ENCODE measurements at regions not wholly inside any gene's neighbourhood (a gene's known extent, or its start where the extent isn't known, plus 50 kb on each side); places are given as distances from the start of the nearest gene placed in this dataset.
"Not testable (repeated sequence)": the region's sequence is repeated elsewhere in the genome, so short reads cannot be mapped to it uniquely, and the experiment has no call there.

DNA sequence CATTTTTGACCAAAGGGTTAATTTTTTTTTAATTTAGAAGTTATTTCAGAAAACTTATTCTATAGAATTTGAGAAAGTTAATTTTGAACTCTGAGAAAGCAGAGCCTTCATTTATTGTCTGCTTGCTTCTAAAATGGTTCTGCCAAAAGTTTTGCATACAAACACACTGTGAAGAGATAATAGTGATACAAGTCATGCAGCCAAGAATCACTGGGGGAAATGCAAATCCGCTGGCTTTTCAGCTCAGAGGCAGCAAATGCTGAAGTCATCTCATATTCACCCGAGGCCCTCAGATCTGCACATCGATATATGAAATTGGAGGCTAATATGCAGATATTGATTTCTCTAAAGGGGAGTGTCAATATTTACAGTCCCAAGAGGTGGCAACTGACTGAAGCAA, 186.2 kb downstream of the KIT start:
- DNase-seq (ENCODE audit: low read depth) = no peak

DNA sequence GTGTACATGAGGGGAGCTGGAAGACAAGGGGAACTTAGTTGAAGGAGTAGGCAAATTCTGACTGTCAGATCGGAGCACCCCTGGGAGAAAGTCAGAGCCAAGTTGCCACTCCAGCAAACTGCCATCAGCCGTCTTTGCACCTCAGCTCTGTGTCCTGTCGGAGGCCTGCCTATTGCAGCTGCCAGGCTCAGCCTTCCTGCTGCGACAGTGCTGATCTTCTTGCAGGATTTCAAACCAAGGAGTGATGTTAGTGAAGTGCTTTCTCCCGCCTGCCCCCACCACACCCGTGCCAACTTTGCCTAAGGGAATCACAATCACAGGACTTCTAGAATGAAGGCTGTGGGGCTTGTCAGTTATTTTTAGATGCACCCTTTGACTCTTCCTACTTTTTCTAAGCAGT, 185.3 kb downstream of the KIT start:
- DNase-seq (ENCODE audit: low read depth) = no peak

DNA sequence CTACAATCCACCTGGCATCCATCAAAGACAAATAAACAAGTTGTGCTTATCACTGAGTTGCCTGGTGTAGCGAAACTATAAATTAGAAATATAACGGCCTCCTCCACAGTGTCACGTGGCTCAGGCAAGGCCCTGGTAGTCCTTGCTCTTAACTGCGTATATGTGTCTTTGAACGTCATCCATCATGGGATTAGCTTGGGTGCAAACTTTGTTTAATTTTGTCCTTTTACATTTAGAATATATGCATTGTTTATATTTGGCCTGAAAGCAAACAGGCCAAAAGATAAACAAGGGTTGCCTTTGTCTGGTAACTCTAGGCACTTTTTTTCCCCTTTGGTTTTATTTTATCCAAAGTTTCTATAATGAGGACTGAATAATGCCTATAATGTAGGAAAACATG, 184.9 kb downstream of the KIT start:
- no peak for DNase-seq (ENCODE audit: low read depth)

DNA sequence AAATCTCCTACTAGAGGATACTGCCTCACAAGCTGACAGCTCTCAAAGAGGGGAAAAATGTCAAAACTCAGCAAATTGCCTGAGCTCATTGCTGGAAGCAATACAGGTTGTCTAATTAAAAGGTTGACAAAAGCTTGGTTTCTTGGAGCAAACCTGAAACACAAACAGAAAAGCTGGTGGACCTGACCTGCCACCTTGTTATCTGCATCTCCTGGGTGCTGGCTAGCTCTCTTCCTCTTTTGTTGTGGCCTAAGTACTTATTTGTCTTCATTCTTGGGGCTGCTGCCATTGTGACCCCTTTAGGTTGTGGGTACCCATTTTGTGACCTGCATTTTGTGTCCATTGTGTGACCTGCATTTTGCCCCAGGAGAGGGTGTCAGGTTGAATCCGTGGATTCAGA, 184.5 kb downstream of the KIT start:
- DNase-seq (ENCODE audit: low read depth) = no peak

DNA sequence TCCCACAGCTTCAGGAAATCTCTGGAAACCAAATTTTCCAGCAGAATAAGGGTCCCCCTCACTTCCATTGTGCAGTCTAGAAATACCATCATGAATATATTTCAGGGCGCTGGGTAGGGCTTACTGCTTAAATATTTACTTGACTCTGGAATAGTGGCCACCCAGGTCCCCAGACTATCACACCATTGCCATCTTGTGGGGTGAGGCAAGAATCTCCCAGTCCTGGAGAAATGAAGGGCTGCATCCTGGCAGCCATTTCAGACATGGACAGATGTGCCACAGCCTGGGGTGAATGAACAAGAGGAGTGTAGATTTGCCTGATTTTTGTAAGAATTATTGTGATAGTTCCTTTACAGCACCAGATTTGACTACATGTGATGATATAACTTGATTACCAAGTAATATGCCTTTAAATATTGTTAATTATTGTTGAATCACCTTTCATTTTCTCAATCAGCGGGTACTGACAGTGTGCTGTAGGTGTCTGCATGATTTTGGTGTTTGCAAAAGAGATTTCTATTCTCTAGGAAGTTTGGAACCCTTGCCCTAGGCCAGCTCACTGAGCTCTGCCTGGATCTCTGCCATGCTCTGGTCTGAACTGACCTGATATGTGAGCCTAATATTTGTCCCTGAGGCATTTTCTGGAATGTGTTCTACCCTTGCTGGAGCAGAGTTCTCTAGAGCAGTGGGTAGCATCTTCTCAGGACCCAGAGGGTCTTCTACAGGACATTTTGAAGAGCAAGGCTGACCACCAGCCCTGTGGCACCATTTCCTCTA, 183.4 kb downstream of the KIT start:
- DNase-seq (ENCODE audit: low read depth) = no peak

DNA sequence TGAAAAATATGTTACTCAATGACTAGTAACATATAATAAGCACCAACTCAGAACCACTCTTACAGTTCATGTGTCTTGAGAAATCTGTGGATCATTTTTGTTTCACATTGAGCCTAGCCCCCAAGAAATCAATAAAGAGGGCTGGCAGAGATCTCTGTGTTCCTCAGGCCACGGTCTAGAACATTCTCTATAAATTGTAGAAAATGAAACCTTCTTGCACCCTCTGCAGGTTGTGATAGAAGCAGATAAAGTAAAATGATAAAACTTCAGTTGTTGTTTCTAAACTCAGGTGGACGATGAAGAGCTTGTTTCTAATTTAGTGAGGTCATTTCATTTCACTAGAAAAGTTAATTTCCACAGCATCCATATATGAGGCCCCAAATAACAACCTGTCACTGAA, 182.7 kb downstream of the KIT start:
- DNase-seq (ENCODE audit: low read depth) = no peak

DNA sequence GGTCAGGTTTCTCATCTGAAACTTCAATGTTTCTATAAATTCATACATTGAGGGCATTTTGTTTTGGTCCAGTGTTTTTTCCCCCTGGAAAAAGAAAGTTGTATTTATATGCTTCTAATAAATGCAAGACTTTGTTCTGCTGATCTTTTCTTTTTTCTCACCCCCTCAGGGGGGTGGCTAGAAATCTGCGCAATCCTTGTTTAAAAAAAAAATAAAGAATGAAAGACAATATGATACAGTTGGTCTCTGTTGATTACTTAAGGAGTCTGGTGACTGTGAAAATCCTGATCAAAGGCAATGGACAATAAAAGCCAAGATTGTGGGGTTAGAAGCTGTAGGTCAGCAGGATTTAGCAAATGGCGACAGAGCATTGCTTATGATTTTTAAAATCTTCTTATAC, 180.5 kb downstream of the KIT start:
- DNase-seq (ENCODE audit: low read depth) = no peak

DNA sequence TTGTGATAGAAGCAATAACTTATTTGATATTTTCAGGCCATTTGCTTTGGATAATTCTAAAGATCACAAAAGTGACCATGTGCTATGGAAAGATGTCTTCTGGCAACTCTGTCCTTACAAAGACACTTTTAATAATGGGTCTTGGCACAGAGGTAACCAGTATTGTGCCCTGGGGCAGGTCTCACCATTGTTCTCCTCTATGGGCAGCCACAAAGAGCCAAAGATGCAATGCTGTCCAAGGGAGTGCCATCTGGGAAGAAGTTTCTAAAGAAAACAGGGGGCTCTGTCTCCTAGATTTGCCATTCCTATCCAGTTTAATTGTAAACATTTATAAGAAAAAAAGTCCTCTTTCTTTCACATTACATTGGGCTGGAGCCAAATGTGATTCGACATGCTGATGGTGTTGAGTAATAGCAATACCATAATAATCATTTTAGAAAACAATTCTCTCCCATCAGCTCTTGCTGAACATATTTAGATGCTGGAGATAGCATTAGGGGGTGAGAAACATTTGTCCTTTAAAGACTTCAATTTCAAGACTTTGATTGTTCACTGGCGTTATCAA, 179.9 kb downstream of the KIT start:
- DNase-seq (ENCODE audit: low read depth) = no peak

DNA sequence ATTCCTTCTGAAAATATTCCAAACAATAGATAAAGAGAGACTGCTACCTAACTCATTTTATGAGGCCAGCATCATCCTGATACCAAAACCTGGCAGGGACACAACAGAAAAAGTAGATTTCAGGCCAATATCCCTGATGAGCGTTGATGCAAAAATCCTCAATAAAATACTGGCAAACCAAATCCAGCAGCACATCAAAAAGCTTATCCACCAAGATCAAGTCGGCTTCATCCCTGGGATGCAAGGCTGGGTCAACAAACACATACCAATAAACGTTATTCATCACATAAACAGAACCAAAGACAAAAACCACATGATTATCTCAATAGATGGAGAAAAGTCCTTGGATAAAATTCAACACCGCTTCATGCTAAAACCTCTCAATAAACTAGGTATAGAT, 170.6 kb downstream of the KIT start:
- DNase-seq (ENCODE audit: low read depth) = not testable (repeated sequence)

DNA sequence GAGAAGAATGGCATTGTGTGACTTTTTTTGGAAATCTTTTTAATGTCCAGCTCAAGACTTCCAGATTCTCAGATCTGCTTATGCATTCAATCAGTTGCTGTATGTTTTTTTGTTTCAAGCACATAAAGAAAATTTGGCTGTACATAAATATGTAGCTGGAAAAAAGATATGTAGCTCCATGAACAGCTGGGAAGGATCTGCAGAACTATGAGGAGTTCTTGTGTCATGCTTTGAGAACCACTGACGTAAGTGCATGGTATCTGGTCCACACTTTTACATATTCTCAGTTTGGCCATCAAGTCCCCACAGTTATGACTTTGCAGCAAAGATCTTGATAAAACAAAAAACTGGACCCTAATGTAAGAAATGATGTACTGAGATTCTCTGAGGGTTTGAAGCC, 165.9 kb downstream of the KIT start:
- no peak for DNase-seq (ENCODE audit: low read depth)

DNA sequence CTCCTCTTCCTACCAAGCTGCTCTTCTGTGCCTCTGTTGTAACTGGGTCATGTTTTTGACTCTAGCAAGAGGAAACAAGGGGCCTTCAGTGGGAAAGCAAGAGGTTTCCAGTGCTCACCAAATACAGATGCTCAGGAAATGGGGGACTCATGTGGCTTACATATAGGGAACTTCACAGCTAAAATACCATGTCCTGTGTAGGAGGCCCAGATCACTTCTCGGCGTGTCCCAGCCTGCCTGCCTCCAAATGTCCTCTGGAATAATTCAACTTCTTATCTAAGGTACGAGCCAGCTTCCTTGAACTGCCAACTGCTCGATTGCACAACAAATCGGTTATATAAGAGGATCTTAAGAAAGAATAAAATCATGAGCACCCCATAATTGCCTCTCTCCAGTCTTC, 161.3 kb downstream of the KIT start:
- DNase-seq (ENCODE audit: low read depth) = no peak

DNA sequence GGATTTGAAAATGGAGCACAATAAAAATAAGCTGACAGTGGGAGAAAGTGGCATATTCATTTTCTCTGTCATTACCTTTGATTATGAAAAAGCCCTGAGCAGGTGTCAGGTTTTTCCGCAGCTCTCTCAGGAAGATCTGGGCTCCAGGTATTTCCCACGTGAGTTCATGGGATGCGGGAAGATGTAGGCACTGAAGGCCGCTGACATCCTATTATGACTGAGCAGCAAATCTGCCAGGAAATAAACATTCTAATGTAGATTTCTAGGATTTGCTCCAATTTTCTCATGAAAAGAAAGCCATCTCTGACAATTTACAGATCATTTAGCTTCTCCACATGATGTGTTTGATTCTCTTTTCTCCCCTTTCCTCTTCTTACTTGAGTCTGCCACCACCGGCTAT, 160.7 kb downstream of the KIT start:
- DNase-seq (ENCODE audit: low read depth) = no peak

DNA sequence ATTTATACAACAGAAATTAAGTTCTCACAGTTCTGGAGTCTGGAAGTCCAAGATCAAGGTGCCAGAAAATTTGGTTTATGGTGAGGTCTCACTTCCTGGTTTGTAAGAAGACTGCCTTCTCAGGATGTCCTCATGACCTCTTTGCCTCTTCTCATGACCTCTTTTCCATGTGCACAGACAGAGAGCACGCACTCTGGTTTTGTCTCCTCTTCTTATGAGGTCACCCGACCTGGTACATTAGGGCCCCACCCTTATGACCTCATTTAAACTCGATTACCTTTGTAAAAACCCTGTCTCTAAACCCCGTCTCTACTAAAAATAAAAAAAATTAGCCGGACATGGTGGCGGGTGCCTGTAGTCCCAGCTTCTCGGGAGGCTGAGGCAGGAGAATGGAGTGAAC, 155.9 kb downstream of the KIT start:
- no peak for DNase-seq (ENCODE audit: low read depth)

DNA sequence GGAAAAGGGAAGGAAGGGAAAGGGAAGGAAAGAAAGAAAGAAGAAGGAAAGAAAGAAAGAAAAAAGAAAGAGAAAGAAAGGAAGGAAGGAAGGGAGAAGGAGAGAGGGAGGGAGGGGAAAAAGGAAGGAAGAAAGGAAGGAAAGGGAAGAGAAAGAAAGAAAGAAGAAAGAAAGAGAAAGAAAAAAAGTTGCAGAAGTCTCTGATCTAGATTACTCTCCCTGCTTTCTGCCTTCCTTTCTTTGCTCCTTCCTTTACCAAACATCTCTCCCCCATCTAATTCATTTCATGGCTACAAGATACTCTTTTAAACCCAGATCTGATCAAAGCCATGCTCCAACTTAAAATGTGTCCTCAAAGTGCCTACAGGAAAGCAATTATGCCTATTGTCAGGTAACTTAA, 148.6 kb downstream of the KIT start:
- DNase-seq (ENCODE audit: low read depth) = no peak

DNA sequence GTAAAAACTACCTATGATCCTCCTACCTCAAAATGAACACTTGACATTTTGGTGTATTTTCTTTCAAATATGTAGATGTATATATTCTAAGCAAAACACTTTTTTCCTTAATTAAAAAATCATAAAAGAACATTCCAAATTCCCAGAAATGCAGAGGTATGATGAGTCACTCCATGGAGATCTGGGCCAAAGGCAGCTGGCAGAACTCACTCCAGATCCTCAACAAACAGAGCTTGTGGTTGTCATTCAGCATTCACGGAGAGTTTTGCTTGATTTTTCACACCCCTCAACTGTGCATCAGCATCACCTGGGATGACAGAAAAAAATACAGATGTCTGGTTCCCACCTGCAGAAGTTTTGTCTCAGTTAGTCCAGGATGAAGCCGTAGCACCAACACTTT, 144.6 kb downstream of the KIT start:
- no peak for DNase-seq (ENCODE audit: low read depth)

DNA sequence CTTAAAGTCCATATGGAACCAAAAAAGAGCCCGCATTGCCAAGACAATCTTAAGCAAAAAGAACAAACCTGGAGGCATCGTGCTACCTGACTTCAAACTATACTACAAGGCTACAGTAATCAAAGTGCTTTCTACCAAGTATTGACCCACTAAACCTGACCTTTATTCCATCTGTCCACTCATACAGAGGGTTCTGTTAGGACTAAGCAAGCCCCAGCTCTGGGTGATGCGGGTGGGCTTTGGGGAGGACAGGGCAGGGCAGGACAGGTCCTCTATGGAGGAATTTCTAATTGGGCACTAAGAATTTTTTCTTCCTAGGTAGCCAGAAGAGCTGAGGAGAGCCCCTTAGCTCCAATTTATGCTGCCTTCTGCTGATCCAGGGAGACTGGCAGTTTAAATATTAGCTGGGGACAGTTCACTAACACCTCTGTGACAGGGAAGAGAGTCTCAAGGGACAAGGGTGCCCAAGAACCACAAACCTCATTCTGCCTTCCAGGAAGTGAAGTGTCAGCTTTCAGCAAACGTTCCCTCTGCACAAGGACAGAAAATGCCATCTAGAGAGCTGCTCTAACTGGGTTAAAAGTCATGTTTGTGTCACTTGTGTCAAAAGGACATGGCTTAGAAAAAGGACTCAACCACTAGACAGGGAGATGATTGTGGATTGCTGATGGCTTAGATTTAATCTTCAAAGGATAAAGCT, 143.2 kb downstream of the KIT start:
- DNase-seq (ENCODE audit: low read depth) = no peak

DNA sequence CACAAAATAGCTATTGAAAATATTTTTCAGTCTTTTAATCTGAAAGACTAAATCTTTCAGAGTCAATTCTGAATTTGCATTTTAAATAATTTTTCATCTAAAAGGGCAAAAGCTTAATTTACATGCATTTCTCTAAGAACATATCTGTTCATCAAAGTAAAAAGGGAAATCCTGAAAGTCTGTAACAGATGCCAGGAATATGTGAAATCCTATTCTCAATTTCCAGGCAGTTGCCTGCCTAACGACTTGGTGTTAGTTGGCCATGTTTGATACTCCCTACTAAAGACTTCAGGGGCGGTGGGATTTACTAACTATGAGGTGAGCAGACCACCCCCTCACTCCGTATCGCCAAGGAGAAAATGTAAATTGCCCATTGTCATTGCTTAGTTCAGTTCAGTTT, 136.8 kb downstream of the KIT start:
- no peak for DNase-seq (ENCODE audit: low read depth)

DNA sequence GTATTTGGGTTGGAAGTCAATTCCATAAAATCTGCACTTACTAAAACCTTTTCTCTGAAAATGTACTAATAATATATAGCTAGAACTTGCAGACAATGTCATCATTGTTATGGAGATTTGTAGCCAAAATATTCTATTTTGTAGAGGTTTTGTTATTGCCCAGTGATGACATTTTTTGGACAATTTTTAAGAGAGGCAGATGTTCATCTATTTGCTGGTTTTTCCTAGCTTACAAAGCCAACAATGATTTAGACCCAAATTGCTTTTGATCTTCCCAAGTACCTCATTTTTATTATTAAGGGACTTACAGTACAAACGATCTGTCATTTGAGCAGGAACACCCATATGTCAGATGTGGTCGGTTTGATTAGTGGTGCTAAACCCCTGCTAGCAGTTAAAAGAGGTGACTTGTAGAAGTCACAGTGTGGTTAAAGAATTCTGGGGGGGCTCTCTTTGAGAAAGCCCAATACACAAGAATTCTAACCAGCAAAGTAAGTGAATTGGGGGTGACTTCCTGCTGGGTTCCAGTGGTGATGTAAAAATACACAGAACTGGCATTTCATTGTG, 136.2 kb downstream of the KIT start:
- no peak for DNase-seq (ENCODE audit: low read depth)

Measured in non-pigmented ciliary epithelial cell (primary cell).